ENCODE measurements at regions not wholly inside any gene's neighbourhood (a gene's known extent, or its start where the extent isn't known, plus 50 kb on each side); places are given as distances from the start of the nearest gene placed in this dataset.

GRCh38 chr5:116959843-116960242 is 385.2 kb upstream of the SEMA6A start:
- no peak for TF ChIP-seq POLR2A (IDR thresholded peaks at IDR 0.05; ENCODE audit: low read depth, low read length)
- TF ChIP-seq POLR2AphosphoS5 (IDR thresholded peaks at IDR 0.05; ENCODE audit: low read depth, low read length): no peak

All from GM12892 (cell line).